ENCODE measurements at regions not wholly inside any gene's neighbourhood (a gene's known extent, or its start where the extent isn't known, plus 50 kb on each side); places are given as distances from the start of the nearest gene placed in this dataset.

- H3K27ac ChIP-seq (ENCODE audit: low read depth, low read length): no peak overlapping the region
- H3K18ac ChIP-seq (ENCODE audit: low read length): no peak overlapping the region
- peaks cover 5% of the 10 kb centered on the region for H3K9me3 ChIP-seq (ENCODE audit: insufficient read depth, low read depth, low read length)
- H3K36me3 ChIP-seq (ENCODE audit: control insufficient read depth in 1 of 2, insufficient read depth in 2 of 2, low read length in 2 of 2): no peaks in the 10 kb centered on the region
- H2BK5ac ChIP-seq (ENCODE audit: low read depth, low read length, poor library complexity): no peak overlapping the region
- no peak overlapping the region for H3K4me2 ChIP-seq (ENCODE audit: low read length)
- no peak overlapping the region for H3K4me3 ChIP-seq (ENCODE audit: low read depth, low read length)
- H3K27me3 ChIP-seq (ENCODE audit: insufficient read depth, low read length): no peaks in the 10 kb centered on the region
- no peak overlapping the region for H4K12ac ChIP-seq (ENCODE audit: low read depth, low read length)
- H2BK120ac ChIP-seq (ENCODE audit: insufficient read depth, low read length, poor library complexity): no peak overlapping the region
- no CpG with 5 or more reads among the region's 3 CpGs for WGBS (ENCODE audit: extremely low coverage, insufficient coverage, insufficient read length)
- no peak overlapping the region for H2BK12ac ChIP-seq (ENCODE audit: low read length)
- no peak overlapping the region for H3K4ac ChIP-seq (ENCODE audit: low read depth, low read length)
- no peak for DNase-seq
- H3K4me1 ChIP-seq (ENCODE audit: control insufficient read depth in 1 of 2, insufficient read depth in 2 of 2, low read length in 2 of 2): no peaks in the 10 kb centered on the region
- H2AFZ ChIP-seq (ENCODE audit: insufficient read depth, low read length, poor library complexity): no peak overlapping the region
- H3K23ac ChIP-seq (ENCODE audit: low read length): no peak overlapping the region
- no peaks in the 10 kb centered on the region for H3K79me1 ChIP-seq (ENCODE audit: low read length)
- H3K79me2 ChIP-seq (ENCODE audit: control insufficient read depth, insufficient read depth, low read length, poor library complexity): no peaks in the 10 kb centered on the region
- H3K9ac ChIP-seq (ENCODE audit: low read length): no peak overlapping the region
- H2AK5ac ChIP-seq (ENCODE audit: low read length): no peak overlapping the region
- H4K8ac ChIP-seq (ENCODE audit: low read depth, low read length): no peak overlapping the region
- H3K14ac ChIP-seq (ENCODE audit: low read length): no peak overlapping the region
- H4K91ac ChIP-seq (ENCODE audit: low read depth, low read length): no peak overlapping the region
Measured at GRCh38 chr14:28298156-28298555, 468.4 kb upstream of the FOXG1 start.

- Histone ChIP-seq H3K14ac (ENCODE audit: low read length) (no peak overlapping the region), H3K27me3 (ENCODE audit: insufficient read depth, low read length) (no peaks in the 10 kb centered on the region), H3K18ac (ENCODE audit: low read length) (no peak overlapping the region), H4K8ac (ENCODE audit: low read depth, low read length) (no peak overlapping the region), H3K4me1 (ENCODE audit: control insufficient read depth in 1 of 2, insufficient read depth in 2 of 2, low read length in 2 of 2) (no peaks in the 10 kb centered on the region), H3K79me2 (ENCODE audit: control insufficient read depth, insufficient read depth, low read length, poor library complexity) (no peaks in the 10 kb centered on the region), H2BK12ac (ENCODE audit: low read length) (no peak overlapping the region), H2AK5ac (ENCODE audit: low read length) (no peak overlapping the region), H4K12ac (ENCODE audit: low read depth, low read length) (no peak overlapping the region), H3K4me2 (ENCODE audit: low read length) (no peak overlapping the region), H2AFZ (ENCODE audit: insufficient read depth, low read length, poor library complexity) (no peak overlapping the region), H4K91ac (ENCODE audit: low read depth, low read length) (no peak overlapping the region), H3K4ac (ENCODE audit: low read depth, low read length) (no peak overlapping the region), H3K9me3 (ENCODE audit: insufficient read depth, low read depth, low read length) (peaks cover 5% of the 10 kb centered on the region), H2BK120ac (ENCODE audit: insufficient read depth, low read length, poor library complexity) (no peak overlapping the region), H2BK5ac (ENCODE audit: low read depth, low read length, poor library complexity) (no peak overlapping the region), H3K4me3 (ENCODE audit: low read depth, low read length) (no peak overlapping the region), H3K27ac (ENCODE audit: low read depth, low read length) (no peak overlapping the region), H3K36me3 (ENCODE audit: control insufficient read depth in 1 of 2, insufficient read depth in 2 of 2, low read length in 2 of 2) (no peaks in the 10 kb centered on the region), H3K79me1 (ENCODE audit: low read length) (no peaks in the 10 kb centered on the region), H3K23ac (ENCODE audit: low read length) (no peak overlapping the region), H3K9ac (ENCODE audit: low read length) (no peak overlapping the region)
- DNase-seq: no peak
- WGBS (ENCODE audit: extremely low coverage, insufficient coverage, insufficient read length): no CpG with 5 or more reads among the region's 6 CpGs
Measured at GRCh38 chr14:28299227-28299626, 467.4 kb upstream of the FOXG1 start.

GRCh38 chr14:28300356-28300755, 466.2 kb upstream of the FOXG1 start:
- Histone ChIP-seq H3K4me2 (ENCODE audit: low read length) (no peak overlapping the region), H3K79me2 (ENCODE audit: control insufficient read depth, insufficient read depth, low read length, poor library complexity) (no peaks in the 10 kb centered on the region), H4K8ac (ENCODE audit: low read depth, low read length) (no peak overlapping the region), H4K12ac (ENCODE audit: low read depth, low read length) (no peak overlapping the region), H2BK5ac (ENCODE audit: low read depth, low read length, poor library complexity) (no peak overlapping the region), H3K9me3 (ENCODE audit: insufficient read depth, low read depth, low read length) (peaks cover 5% of the 10 kb centered on the region), H2BK12ac (ENCODE audit: low read length) (no peak overlapping the region), H2AK5ac (ENCODE audit: low read length) (no peak overlapping the region), H3K18ac (ENCODE audit: low read length) (no peak overlapping the region), H3K14ac (ENCODE audit: low read length) (no peak overlapping the region), H3K36me3 (ENCODE audit: control insufficient read depth in 1 of 2, insufficient read depth in 2 of 2, low read length in 2 of 2) (no peaks in the 10 kb centered on the region), H3K27ac (ENCODE audit: low read depth, low read length) (no peak overlapping the region), H3K79me1 (ENCODE audit: low read length) (no peaks in the 10 kb centered on the region), H3K4me1 (ENCODE audit: control insufficient read depth in 1 of 2, insufficient read depth in 2 of 2, low read length in 2 of 2) (no peaks in the 10 kb centered on the region), H2AFZ (ENCODE audit: insufficient read depth, low read length, poor library complexity) (no peak overlapping the region), H3K9ac (ENCODE audit: low read length) (no peak overlapping the region), H3K4ac (ENCODE audit: low read depth, low read length) (no peak overlapping the region), H2BK120ac (ENCODE audit: insufficient read depth, low read length, poor library complexity) (no peak overlapping the region), H3K4me3 (ENCODE audit: low read depth, low read length) (no peak overlapping the region), H4K91ac (ENCODE audit: low read depth, low read length) (no peak overlapping the region), H3K23ac (ENCODE audit: low read length) (no peak overlapping the region), H3K27me3 (ENCODE audit: insufficient read depth, low read length) (no peaks in the 10 kb centered on the region)
- no peak for DNase-seq

- Histone ChIP-seq H2BK5ac (ENCODE audit: low read depth, low read length, poor library complexity) (no peak overlapping the region), H3K18ac (ENCODE audit: low read length) (no peak overlapping the region), H3K27ac (ENCODE audit: low read depth, low read length) (no peak overlapping the region), H3K79me1 (ENCODE audit: low read length) (no peaks in the 10 kb centered on the region), H4K8ac (ENCODE audit: low read depth, low read length) (no peak overlapping the region), H2AFZ (ENCODE audit: insufficient read depth, low read length, poor library complexity) (no peak overlapping the region), H4K12ac (ENCODE audit: low read depth, low read length) (no peak overlapping the region), H3K23ac (ENCODE audit: low read length) (no peak overlapping the region), H3K79me2 (ENCODE audit: control insufficient read depth, insufficient read depth, low read length, poor library complexity) (no peaks in the 10 kb centered on the region), H3K4me3 (ENCODE audit: low read depth, low read length) (no peak overlapping the region), H2BK120ac (ENCODE audit: insufficient read depth, low read length, poor library complexity) (no peak overlapping the region), H3K36me3 (ENCODE audit: control insufficient read depth in 1 of 2, insufficient read depth in 2 of 2, low read length in 2 of 2) (no peaks in the 10 kb centered on the region), H3K9me3 (ENCODE audit: insufficient read depth, low read depth, low read length) (peaks cover 5% of the 10 kb centered on the region), H2AK5ac (ENCODE audit: low read length) (no peak overlapping the region), H3K9ac (ENCODE audit: low read length) (no peak overlapping the region), H3K4ac (ENCODE audit: low read depth, low read length) (no peak overlapping the region), H3K4me2 (ENCODE audit: low read length) (no peak overlapping the region), H3K4me1 (ENCODE audit: control insufficient read depth in 1 of 2, insufficient read depth in 2 of 2, low read length in 2 of 2) (no peaks in the 10 kb centered on the region), H3K14ac (ENCODE audit: low read length) (no peak overlapping the region), H2BK12ac (ENCODE audit: low read length) (no peak overlapping the region), H4K91ac (ENCODE audit: low read depth, low read length) (no peak overlapping the region), H3K27me3 (ENCODE audit: insufficient read depth, low read length) (no peaks in the 10 kb centered on the region)
- no peak for DNase-seq
- no CpG with 5 or more reads among the region's 4 CpGs for WGBS (ENCODE audit: extremely low coverage, insufficient coverage, insufficient read length)
Measured at GRCh38 chr14:28301179-28301578, 465.4 kb upstream of the FOXG1 start.
